ENCODE measurements at regions not wholly inside any gene's neighbourhood (a gene's known extent, or its start where the extent isn't known, plus 50 kb on each side); places are given as distances from the start of the nearest gene placed in this dataset.
"Not testable (repeated sequence)": the region's sequence is repeated elsewhere in the genome, so short reads cannot be mapped to it uniquely, and the experiment has no call there.

GRCh38 chr4:10889819-10890218, 205.3 kb upstream of the CLNK start:
- DNase-seq: no peak

DNA sequence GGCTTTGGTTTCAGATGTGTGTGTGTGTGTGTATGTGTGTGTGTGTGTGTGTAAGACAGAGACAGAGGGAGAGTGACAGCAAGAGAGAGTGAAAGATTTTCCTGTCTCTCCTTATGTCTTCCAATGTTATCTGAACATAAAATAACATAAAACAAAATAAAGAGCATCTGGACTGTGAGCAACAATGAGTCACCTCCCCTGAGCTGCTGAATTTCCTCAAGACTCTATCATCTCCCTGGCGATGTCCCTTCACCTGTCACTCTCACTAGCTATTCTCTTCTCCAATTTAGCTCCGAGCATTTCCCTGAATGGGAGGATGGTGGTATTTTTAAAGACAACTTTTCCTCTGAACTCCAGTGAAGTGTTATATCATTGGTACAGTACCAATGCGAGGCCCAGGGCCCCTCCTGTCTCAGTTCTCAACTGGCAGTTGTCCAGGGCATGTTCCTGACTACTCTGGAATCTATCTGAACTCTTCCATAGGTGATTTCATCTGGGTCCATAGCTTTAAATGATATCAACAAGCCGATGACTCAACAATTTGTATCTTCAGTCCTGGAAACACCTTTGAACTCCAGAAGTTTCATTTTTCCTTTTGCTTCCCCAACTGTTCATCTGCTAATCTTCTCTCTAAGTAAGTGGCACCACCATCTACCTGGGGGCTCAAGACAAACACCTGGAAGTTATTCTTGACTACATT, 195.0 kb upstream of the CLNK start:
- no peak for DNase-seq

DNA sequence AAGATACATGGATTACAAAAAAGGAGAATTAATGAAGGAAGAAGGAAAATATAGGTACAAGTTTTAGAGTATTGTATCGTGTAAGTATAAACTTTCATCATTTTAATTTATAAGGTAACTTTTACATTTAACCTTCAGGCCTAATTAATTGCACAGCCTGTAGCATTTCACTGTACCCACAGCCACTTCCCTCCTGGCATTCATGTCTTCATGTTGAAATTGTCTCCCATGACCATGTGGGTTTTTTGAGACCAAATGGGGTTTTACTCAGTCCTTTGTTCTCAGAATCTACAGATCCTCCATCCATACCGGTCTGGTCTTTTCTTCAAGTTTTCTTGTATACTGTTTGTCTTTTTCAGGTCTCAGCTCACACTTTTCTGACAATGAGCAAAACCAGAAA, 194.3 kb upstream of the CLNK start:
- no peak for DNase-seq

- no peak for DNase-seq
These were observed 192.5 kb upstream of the CLNK start for GRCh38 chr4:10877076-10877475.

- no peak for DNase-seq
These were observed 190.7 kb upstream of the CLNK start for GRCh38 chr4:10875144-10875799.

DNA sequence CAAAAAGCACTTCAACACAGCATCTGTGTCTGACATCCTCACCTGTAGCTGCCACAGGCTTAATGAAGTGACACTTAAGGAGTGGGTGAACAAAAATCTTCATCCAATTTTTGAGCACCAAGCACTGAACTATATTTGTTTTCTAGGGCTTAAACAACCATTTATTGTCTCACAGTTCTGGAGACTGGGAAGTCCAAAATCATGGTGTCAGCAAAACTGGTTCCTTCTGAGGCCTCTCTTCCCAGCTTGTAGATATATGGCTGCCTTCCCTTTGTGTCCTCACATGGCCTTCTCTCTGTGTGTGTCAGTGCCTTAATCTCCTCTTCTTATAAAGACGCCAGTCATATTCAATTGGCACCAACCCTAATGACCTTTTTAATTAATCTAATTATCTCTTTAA, 189.2 kb upstream of the CLNK start:
- no peak for DNase-seq

- no peak for DNase-seq
These were observed 188.4 kb upstream of the CLNK start for GRCh38 chr4:10872833-10873517.

DNA sequence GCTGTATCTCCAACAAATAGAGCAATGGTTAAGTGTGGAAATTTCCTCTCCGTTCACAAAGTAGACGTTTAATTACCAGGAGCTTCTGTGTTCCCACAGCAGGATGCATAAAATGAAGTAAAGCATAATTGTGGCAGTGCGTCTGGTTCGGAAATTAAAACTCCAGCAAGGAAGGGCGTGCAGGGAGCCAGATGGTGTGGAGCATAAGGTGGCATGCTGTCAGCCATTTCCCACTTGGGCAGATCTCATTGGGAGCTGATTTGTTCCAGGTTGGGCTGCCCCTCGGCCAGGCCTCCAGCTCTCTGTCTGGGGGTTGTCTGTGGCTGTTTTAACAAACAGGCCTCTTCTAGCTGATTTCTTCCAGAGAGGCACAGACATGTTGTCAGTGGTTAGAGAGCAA, 182.1 kb upstream of the CLNK start:
- DNase-seq: no peak

- no peak for DNase-seq
These were observed 176.5 kb upstream of the CLNK start for GRCh38 chr4:10861036-10861435.

DNA sequence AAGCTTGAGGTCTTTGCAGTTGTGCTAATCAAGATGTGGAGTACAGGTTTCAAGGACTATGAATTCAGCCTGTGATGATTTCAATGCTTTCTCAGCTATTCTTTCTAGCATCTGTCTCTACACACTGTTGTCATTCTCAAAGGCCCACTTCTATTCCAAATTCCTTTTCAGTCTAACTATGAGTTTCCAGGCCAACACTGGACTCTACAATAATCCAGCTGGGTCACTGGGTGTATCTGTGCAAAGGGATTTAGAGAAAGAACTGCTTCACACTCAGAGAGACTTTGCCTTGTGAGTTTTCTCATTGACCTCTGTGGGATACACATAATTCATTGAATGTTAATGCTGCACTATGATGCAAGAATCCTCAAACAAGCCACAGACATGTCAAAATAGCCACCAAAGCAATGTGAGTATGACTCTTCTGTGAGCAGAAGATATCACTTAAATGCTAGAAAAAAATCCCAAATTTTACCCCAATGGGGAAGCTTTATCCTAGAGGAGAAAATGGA, 171.8 kb upstream of the CLNK start:
- no peak for DNase-seq

DNA sequence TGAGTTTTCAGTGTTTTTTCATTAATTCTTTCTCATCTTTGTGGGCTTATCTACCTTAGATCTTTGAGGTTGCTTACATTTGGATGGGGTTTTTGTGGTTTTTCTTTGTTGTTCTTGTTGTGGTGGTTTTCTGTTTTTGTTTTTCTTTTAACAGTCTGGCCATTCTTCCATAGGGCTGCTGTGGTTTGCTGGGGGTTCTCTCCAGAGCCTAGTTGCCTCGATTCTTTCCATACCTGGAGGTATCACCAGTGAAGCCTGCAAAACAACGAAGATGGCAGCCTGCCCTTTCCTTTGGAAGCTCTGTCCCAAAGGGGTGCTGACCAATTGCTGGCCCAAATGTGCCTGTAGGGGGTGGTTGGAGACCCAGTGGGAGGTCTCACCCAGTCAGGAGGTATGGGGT, 168.6 kb upstream of the CLNK start:
- no peak for DNase-seq

DNA sequence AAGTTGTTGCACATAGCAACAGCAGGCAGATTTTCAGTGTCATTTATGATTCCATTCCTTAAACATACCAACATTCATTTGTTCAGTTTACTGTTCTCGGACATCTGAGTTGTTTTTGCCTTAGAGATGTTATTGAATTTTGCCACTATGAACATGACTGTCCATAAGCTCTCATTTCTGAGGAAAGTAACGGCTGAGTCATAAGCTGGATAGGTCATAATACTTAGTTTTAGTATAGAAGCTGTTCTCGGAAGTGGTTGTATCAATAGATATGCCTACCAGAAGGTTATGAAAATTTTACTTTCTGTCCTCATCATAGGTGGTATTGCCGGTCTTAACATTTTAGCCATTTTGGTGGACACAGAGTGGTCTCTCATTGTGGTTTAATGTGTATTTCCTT, 157.1 kb upstream of the CLNK start:
- no peak for DNase-seq

- DNase-seq: no peak
These were observed 152.6 kb upstream of the CLNK start for GRCh38 chr4:10837151-10837550.

DNA sequence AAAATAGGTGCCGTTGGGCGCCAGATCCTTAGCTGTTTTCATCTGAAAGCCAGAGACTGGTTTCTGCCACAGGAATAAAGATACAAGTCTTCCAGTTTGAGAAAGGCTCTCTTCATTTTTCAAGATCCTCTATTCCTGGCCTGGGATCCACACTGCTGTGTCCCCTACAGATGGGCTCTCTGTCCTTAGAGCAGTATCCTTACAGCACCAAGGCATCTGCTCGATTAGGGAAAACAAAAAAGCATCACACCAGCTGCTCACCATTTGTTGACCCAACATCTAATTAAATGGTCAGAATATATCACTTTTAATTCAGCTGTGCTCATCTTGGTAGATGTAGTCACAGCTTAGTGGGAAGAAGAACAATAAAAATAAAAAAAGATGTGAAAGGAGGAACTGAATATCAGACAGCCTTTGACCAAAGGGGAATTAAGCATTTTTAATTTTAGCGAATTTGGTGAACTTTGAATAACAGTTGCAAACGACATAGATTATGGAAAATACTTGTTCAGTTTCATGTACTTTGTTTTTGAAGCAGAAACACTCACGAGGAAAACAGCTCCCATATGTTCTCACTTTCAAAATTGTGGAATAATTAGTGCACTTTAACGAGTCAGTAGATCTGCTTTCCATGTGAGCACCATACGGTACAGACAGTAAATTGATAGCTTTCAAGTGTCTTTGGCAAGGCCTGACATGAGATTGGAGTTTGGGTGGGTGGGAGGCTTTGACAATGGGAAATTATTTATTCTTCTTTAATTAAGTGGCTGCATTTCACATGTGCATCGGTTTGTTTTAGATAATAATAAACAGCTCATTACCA, 148.4 kb upstream of the CLNK start:
- DNase-seq: peak; percentile 21

- no peak for DNase-seq
These were observed 147.3 kb upstream of the CLNK start for GRCh38 chr4:10831727-10832408.

- DNase-seq: not testable (repeated sequence)
These were observed 144.5 kb upstream of the CLNK start for GRCh38 chr4:10828918-10829538.

DNA sequence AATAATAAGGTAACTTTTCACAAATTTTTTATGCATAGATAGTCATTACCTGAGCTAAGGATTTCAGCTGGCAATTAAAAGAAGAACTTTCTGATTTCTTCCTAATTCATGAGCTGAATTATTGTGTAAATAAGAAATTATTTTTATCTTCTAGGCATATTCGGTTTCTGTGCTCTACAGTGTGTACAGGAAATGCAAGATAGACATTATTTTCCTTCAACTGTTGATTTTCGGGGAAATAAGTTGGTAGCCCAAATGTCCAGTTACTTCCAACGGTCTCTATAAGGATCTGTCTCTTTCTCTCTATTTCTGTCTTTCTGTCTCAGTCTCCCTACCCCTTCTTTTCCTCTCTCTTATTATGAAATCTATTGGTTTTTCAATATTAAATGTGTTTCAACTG, 137.3 kb upstream of the CLNK start:
- DNase-seq: no peak

DNA sequence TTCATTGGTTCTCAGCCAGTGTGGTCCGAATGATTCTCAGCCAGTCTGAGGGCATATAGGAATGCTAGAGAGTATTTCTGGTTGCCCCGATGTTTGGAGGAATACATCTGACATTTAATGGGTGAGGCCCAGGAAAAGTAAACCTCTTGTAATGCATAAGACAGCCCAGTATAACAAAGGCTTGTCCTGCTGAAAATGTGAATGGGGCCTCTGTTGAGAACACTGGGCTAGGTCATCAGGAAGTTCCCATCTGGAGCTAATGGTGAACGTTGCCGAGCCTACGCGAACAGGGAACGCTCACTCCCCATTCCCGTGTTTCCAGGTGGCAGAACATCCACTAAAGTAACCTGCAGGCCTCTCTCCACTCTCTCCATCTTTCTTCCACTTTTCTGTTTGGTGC, 132.0 kb upstream of the CLNK start:
- no peak for DNase-seq

GRCh38 chr4:10811991-10812390, 127.4 kb upstream of the CLNK start:
- no peak for DNase-seq

DNA sequence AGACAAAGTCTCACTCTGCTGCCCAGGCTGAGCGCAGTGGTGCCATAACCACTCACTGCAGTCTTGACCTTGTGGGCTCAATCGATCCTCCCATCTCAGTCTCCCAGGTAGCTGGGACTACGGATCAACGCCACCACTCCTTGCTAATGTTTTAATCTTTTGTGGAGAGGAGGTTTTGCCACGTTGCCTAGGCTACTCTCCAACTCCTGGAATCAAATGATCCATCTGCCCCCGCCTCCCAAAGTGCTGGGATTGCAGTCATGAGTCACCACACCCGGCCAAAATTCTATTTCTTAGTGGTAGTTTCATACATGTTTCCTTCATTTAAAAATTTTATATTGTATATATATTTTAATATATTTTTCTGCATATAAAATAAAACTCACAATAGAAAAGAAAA, 125.8 kb upstream of the CLNK start:
- no peak for DNase-seq

DNA sequence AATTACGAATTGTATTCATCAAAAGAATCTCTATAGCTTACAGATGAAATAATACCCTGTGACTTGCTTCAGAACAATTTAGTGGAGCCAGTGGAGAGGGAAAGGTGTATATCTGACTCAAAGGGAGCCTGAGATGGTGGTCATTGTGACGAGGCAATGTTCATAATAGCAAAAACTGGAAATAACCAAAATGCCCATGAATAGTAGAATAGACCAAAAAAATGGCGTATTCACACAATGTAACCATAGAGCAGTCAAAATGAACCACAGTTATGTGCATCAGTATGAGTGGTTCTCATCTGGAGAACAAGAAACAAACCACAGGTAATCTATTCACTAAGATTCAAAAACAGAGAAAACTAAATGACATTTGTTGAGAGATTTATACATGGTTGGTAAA, 125.3 kb upstream of the CLNK start:
- no peak for DNase-seq

DNA sequence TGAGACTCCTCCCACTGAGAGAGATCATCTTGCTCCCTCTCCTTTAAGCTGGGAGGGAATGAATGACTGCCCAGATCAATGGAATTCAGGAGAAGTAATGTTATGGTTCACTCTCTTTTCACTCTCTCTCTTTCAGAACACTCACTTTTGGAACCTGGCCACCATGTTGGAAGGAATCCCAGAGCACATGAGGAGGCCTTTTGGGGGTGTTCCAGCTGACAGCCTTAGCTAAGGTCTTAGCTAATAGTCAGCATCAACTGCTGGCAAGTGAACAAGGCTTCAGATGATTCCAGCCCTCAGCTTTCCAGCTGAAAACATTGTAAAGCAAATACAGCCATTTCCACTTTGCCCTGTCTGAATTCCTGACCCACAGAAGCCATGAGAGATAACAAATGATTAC, 124.0 kb upstream of the CLNK start:
- DNase-seq: no peak

Data from NCI-H1105 (cell line).